ENCODE measurements at regions not wholly inside any gene's neighbourhood (a gene's known extent, or its start where the extent isn't known, plus 50 kb on each side); places are given as distances from the start of the nearest gene placed in this dataset.

GRCh38 chr6:101222007-101222406 is 171.5 kb upstream of the GRIK2 start:
- Histone ChIP-seq H3K9ac (ENCODE audit: low read depth in 1 of 2, low read length in 2 of 2) (no peak overlapping the region), H3K4me3 (ENCODE audit: low read depth in 1 of 3, low read length in 3 of 3) (no peak overlapping the region), H3K27me3 (ENCODE audit: control insufficient read depth in 4 of 4, insufficient read depth in 4 of 4, low read length in 3 of 4) (no peaks in the 10 kb centered on the region), H3K4me1 (ENCODE audit: control insufficient read depth in 4 of 4, insufficient read depth in 4 of 4, low read length in 3 of 4) (no peaks in the 10 kb centered on the region), H3K36me3 (ENCODE audit: control insufficient read depth in 4 of 4, insufficient read depth in 3 of 4, low read depth in 1 of 4, low read length in 3 of 4) (no peaks in the 10 kb centered on the region), H3K27ac (ENCODE audit: low read depth in 1 of 2, low read length in 2 of 2) (no peak overlapping the region), H3K9me3 (ENCODE audit: control insufficient read depth in 4 of 4, low read length in 3 of 4) (no peaks in the 10 kb centered on the region)
- TF ChIP-seq REST (IDR thresholded peaks at IDR 0.05) (no peak), SP1 (IDR thresholded peaks at IDR 0.05) (no peak), JUND (IDR thresholded peaks at IDR 0.05) (no peak), FOXA1 (IDR thresholded peaks at IDR 0.05) (no peak), GABPA (IDR thresholded peaks at IDR 0.05 in 1 of 2, conservative IDR thresholded peaks at IDR 0.05 in 1 of 2) (no peak)
- DNase-seq (ENCODE audit: low spot score): no peak

GRCh38 chr6:101224751-101225150 is 168.8 kb upstream of the GRIK2 start:
- no peaks in the 10 kb centered on the region for H3K9me3 ChIP-seq (ENCODE audit: control insufficient read depth in 4 of 4, low read length in 3 of 4)
- TF ChIP-seq, protein P1, sequence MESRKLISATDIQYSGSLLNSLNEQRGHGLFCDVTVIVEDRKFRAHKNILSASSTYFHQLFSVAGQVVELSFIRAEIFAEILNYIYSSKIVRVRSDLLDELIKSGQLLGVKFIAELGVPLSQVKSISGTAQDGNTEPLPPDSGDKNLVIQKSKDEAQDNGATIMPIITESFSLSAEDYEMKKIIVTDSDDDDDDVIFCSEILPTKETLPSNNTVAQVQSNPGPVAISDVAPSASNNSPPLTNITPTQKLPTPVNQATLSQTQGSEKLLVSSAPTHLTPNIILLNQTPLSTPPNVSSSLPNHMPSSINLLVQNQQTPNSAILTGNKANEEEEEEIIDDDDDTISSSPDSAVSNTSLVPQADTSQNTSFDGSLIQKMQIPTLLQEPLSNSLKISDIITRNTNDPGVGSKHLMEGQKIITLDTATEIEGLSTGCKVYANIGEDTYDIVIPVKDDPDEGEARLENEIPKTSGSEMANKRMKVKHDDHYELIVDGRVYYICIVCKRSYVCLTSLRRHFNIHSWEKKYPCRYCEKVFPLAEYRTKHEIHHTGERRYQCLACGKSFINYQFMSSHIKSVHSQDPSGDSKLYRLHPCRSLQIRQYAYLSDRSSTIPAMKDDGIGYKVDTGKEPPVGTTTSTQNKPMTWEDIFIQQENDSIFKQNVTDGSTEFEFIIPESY (IDR thresholded peaks at IDR 0.05): no peak
- TF ChIP-seq FOXA1 (IDR thresholded peaks at IDR 0.05): no peak
- no peak overlapping the region for H3K9ac ChIP-seq (ENCODE audit: low read depth in 1 of 2, low read length in 2 of 2)
- H3K4me1 ChIP-seq (ENCODE audit: control insufficient read depth in 4 of 4, insufficient read depth in 4 of 4, low read length in 3 of 4): no peaks in the 10 kb centered on the region
- WGBS: 90% methylated on average over 6 of the region's 6 CpGs
- H3K27me3 ChIP-seq (ENCODE audit: control insufficient read depth in 4 of 4, insufficient read depth in 4 of 4, low read length in 3 of 4): no peaks in the 10 kb centered on the region
- H3K4me3 ChIP-seq (ENCODE audit: low read depth in 1 of 3, low read length in 3 of 3): no peak overlapping the region
- H3K36me3 ChIP-seq (ENCODE audit: control insufficient read depth in 4 of 4, insufficient read depth in 3 of 4, low read depth in 1 of 4, low read length in 3 of 4): no peaks in the 10 kb centered on the region
- H3K27ac ChIP-seq (ENCODE audit: low read depth in 1 of 2, low read length in 2 of 2): no peak overlapping the region
- DNase-seq (ENCODE audit: low spot score): no peak

DNA sequence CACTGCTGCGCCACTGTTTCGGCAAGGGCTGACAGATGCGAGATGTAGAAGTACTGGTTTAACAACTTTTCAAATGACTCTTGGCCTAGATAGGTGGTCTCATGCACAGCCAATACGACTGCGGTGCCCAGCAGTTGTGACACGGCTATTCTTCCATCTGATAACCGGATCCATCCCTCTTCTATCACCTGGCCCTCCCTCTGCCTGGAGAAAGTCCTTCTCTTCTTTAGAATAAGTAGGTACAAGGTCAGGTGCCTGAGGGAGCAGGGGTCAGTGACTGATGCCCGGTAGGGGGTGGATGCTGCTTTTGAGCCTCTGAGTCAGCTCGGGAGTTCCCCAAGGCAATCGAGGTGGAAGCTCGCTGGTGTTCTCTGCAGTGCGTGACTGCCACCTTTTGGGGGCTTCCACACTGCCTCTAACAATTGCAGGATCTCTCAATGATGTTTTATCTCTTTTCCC is 166.8 kb upstream of the GRIK2 start:
- 65% methylated on average over 12 of the region's 12 CpGs for WGBS
- H3K4me1 ChIP-seq (ENCODE audit: control insufficient read depth in 4 of 4, insufficient read depth in 4 of 4, low read length in 3 of 4): peaks cover 0 to 5% (median 0%) of the 10 kb centered on the region in 4 donors
- DNase-seq (ENCODE audit: low spot score): no peak

GRCh38 chr6:101230866-101231265 is 162.6 kb upstream of the GRIK2 start:
- H3K4me3 ChIP-seq (ENCODE audit: low read depth in 1 of 3, low read length in 3 of 3): no peak overlapping the region
- no peaks in the 10 kb centered on the region for H3K9me3 ChIP-seq (ENCODE audit: control insufficient read depth in 4 of 4, low read length in 3 of 4)
- no peaks in the 10 kb centered on the region for H3K27me3 ChIP-seq (ENCODE audit: control insufficient read depth in 4 of 4, insufficient read depth in 4 of 4, low read length in 3 of 4)
- DNase-seq (ENCODE audit: low spot score): no peak
- no peak overlapping the region for H3K27ac ChIP-seq (ENCODE audit: low read depth in 1 of 2, low read length in 2 of 2)
- WGBS: 54% methylated on average over 5 of the region's 5 CpGs
- no peaks in the 10 kb centered on the region for H3K36me3 ChIP-seq (ENCODE audit: control insufficient read depth in 4 of 4, insufficient read depth in 3 of 4, low read depth in 1 of 4, low read length in 3 of 4)
- TF ChIP-seq HNF4A (conservative IDR thresholded peaks at IDR 0.05): peak; percentile 77 to 78
- no peak for TF ChIP-seq NR2F2 (IDR thresholded peaks at IDR 0.05)
- peak; percentile 28 for TF ChIP-seq HNF4G (IDR thresholded peaks at IDR 0.05)
- H3K4me1 ChIP-seq (ENCODE audit: control insufficient read depth in 4 of 4, insufficient read depth in 4 of 4, low read length in 3 of 4): peaks cover 0 to 5% (median 0%) of the 10 kb centered on the region in 4 donors
- H3K9ac ChIP-seq (ENCODE audit: low read depth in 1 of 2, low read length in 2 of 2): no peak overlapping the region

More for the DNA sequence above, 166.8 kb upstream of the GRIK2 start:
- no peak overlapping the region for H3K9ac ChIP-seq (ENCODE audit: low read depth in 1 of 2, low read length in 2 of 2)
- no peak for TF ChIP-seq FOXA2 (IDR thresholded peaks at IDR 0.05)
- TF ChIP-seq RAD21 (IDR thresholded peaks at IDR 0.05): peak; percentile 50 to 52
- TF ChIP-seq YY1 (IDR thresholded peaks at IDR 0.05): no peak
- no peak for TF ChIP-seq EGR1 (IDR thresholded peaks at IDR 0.05; ENCODE audit: low read depth in 2 of 2)
- TF ChIP-seq HNF4A (conservative IDR thresholded peaks at IDR 0.05): no peak
- no peaks in the 10 kb centered on the region for H3K9me3 ChIP-seq (ENCODE audit: control insufficient read depth in 4 of 4, low read length in 3 of 4)
- no peak overlapping the region for H3K27ac ChIP-seq (ENCODE audit: low read depth in 1 of 2, low read length in 2 of 2)
- no peaks in the 10 kb centered on the region for H3K36me3 ChIP-seq (ENCODE audit: control insufficient read depth in 4 of 4, insufficient read depth in 3 of 4, low read depth in 1 of 4, low read length in 3 of 4)
- H3K4me3 ChIP-seq (ENCODE audit: low read depth in 1 of 3, low read length in 3 of 3): no peak overlapping the region
- H3K27me3 ChIP-seq (ENCODE audit: control insufficient read depth in 4 of 4, insufficient read depth in 4 of 4, low read length in 3 of 4): no peaks in the 10 kb centered on the region
